ENCODE measurements at regions not wholly inside any gene's neighbourhood (a gene's known extent, or its start where the extent isn't known, plus 50 kb on each side); places are given as distances from the start of the nearest gene placed in this dataset.

- Histone ChIP-seq H3K4me3 (ENCODE audit: insufficient read length, low read depth) (no peak overlapping the region), H3K36me3 (ENCODE audit: insufficient read depth, insufficient read length, low read length) (peaks cover 2% of the 10 kb centered on the region), H3K4me1 (ENCODE audit: insufficient read depth, insufficient read length) (no peaks in the 10 kb centered on the region), H3K9me3 (ENCODE audit: insufficient read depth, low read length) (no peaks in the 10 kb centered on the region), H3K27me3 (ENCODE audit: insufficient read depth, insufficient read length) (no peaks in the 10 kb centered on the region), H3K9ac (ENCODE audit: insufficient read length, low read depth) (no peak overlapping the region)
- DNase-seq (ENCODE audit: low read depth, low spot score) = no peak
- TF ChIP-seq ZNF274 (IDR thresholded peaks at IDR 0.05; ENCODE audit: low read depth, low read length) (no peak), YY1 (IDR thresholded peaks at IDR 0.05; ENCODE audit: insufficient read depth, insufficient read length) (no peak), SUZ12 (IDR thresholded peaks at IDR 0.05; ENCODE audit: extremely low read depth, insufficient read depth, insufficient read length) (no peak)
Observed at GRCh38 chr6:56752534-56752933, 109.8 kb upstream of the DST start.

GRCh38 chr6:56752009-56752408 lies 109.3 kb upstream of the DST start:
- Histone ChIP-seq H3K27me3 (ENCODE audit: insufficient read depth, insufficient read length) (no peaks in the 10 kb centered on the region), H3K9me3 (ENCODE audit: insufficient read depth, low read length) (no peaks in the 10 kb centered on the region), H3K36me3 (ENCODE audit: insufficient read depth, insufficient read length, low read length) (peaks cover 2% of the 10 kb centered on the region), H3K4me3 (ENCODE audit: insufficient read length, low read depth) (no peak overlapping the region), H3K4me1 (ENCODE audit: insufficient read depth, insufficient read length) (no peaks in the 10 kb centered on the region), H3K9ac (ENCODE audit: insufficient read length, low read depth) (no peak overlapping the region)
- DNase-seq (ENCODE audit: low read depth, low spot score) = no peak
- TF ChIP-seq ZNF274 (IDR thresholded peaks at IDR 0.05; ENCODE audit: low read depth, low read length) (no peak), SUZ12 (IDR thresholded peaks at IDR 0.05; ENCODE audit: extremely low read depth, insufficient read depth, insufficient read length) (no peak), YY1 (IDR thresholded peaks at IDR 0.05; ENCODE audit: insufficient read depth, insufficient read length) (no peak)

GRCh38 chr6:56751604-56752003 lies 108.9 kb upstream of the DST start:
- TF ChIP-seq YY1 (IDR thresholded peaks at IDR 0.05; ENCODE audit: insufficient read depth, insufficient read length) (no peak), SUZ12 (IDR thresholded peaks at IDR 0.05; ENCODE audit: extremely low read depth, insufficient read depth, insufficient read length) (no peak), ZNF274 (IDR thresholded peaks at IDR 0.05; ENCODE audit: low read depth, low read length) (no peak)
- Histone ChIP-seq H3K4me3 (ENCODE audit: insufficient read length, low read depth) (no peak overlapping the region), H3K9me3 (ENCODE audit: insufficient read depth, low read length) (no peaks in the 10 kb centered on the region), H3K27me3 (ENCODE audit: insufficient read depth, insufficient read length) (no peaks in the 10 kb centered on the region), H3K9ac (ENCODE audit: insufficient read length, low read depth) (no peak overlapping the region), H3K36me3 (ENCODE audit: insufficient read depth, insufficient read length, low read length) (peaks cover 2% of the 10 kb centered on the region), H3K4me1 (ENCODE audit: insufficient read depth, insufficient read length) (no peaks in the 10 kb centered on the region)
- no peak for DNase-seq (ENCODE audit: low read depth, low spot score)

GRCh38 chr6:56750686-56751085 lies 108.0 kb upstream of the DST start:
- no peaks in the 10 kb centered on the region for H3K4me1 ChIP-seq (ENCODE audit: insufficient read depth, insufficient read length)
- TF ChIP-seq YY1 (IDR thresholded peaks at IDR 0.05; ENCODE audit: insufficient read depth, insufficient read length) = no peak
- TF ChIP-seq SUZ12 (IDR thresholded peaks at IDR 0.05; ENCODE audit: extremely low read depth, insufficient read depth, insufficient read length) = no peak

GRCh38 chr6:56749632-56750151 lies 107.0 kb upstream of the DST start:
- Histone ChIP-seq H3K9ac (ENCODE audit: insufficient read length, low read depth) (no peak overlapping the region), H3K4me3 (ENCODE audit: insufficient read length, low read depth) (no peak overlapping the region), H3K36me3 (ENCODE audit: insufficient read depth, insufficient read length, low read length) (no peaks in the 10 kb centered on the region), H3K27me3 (ENCODE audit: insufficient read depth, insufficient read length) (no peaks in the 10 kb centered on the region), H3K9me3 (ENCODE audit: insufficient read depth, low read length) (no peaks in the 10 kb centered on the region), H3K4me1 (ENCODE audit: insufficient read depth, insufficient read length) (no peaks in the 10 kb centered on the region)
- no peak for DNase-seq (ENCODE audit: low read depth, low spot score)
- TF ChIP-seq ZNF274 (IDR thresholded peaks at IDR 0.05; ENCODE audit: low read depth, low read length) (no peak), SUZ12 (IDR thresholded peaks at IDR 0.05; ENCODE audit: extremely low read depth, insufficient read depth, insufficient read length) (no peak)

More at GRCh38 chr6:56750686-56751085, 108.0 kb upstream of the DST start:
- Histone ChIP-seq H3K9ac (ENCODE audit: insufficient read length, low read depth) (no peak overlapping the region), H3K27me3 (ENCODE audit: insufficient read depth, insufficient read length) (no peaks in the 10 kb centered on the region), H3K9me3 (ENCODE audit: insufficient read depth, low read length) (no peaks in the 10 kb centered on the region), H3K36me3 (ENCODE audit: insufficient read depth, insufficient read length, low read length) (no peaks in the 10 kb centered on the region), H3K4me3 (ENCODE audit: insufficient read length, low read depth) (no peak overlapping the region)
- DNase-seq (ENCODE audit: low read depth, low spot score) = no peak

GRCh38 chr6:56746767-56747504 lies 104.2 kb upstream of the DST start:
- H3K4me3 ChIP-seq (ENCODE audit: insufficient read length, low read depth) = no peak overlapping the region
- no peak for DNase-seq (ENCODE audit: low read depth, low spot score)
- H3K27me3 ChIP-seq (ENCODE audit: insufficient read depth, insufficient read length) = no peaks in the 10 kb centered on the region
- TF ChIP-seq ZNF274 (IDR thresholded peaks at IDR 0.05; ENCODE audit: low read depth, low read length) = no peak
- no peak for TF ChIP-seq YY1 (IDR thresholded peaks at IDR 0.05; ENCODE audit: insufficient read depth, insufficient read length)
- no peak for TF ChIP-seq SUZ12 (IDR thresholded peaks at IDR 0.05; ENCODE audit: extremely low read depth, insufficient read depth, insufficient read length)
- no peak overlapping the region for H3K9ac ChIP-seq (ENCODE audit: insufficient read length, low read depth)
- H3K9me3 ChIP-seq (ENCODE audit: insufficient read depth, low read length) = no peaks in the 10 kb centered on the region
- no peaks in the 10 kb centered on the region for H3K36me3 ChIP-seq (ENCODE audit: insufficient read depth, insufficient read length, low read length)
- no peaks in the 10 kb centered on the region for H3K4me1 ChIP-seq (ENCODE audit: insufficient read depth, insufficient read length)

- no peak for TF ChIP-seq ZNF274 (IDR thresholded peaks at IDR 0.05; ENCODE audit: low read depth, low read length)
- no peaks in the 10 kb centered on the region for H3K4me1 ChIP-seq (ENCODE audit: insufficient read depth, insufficient read length)
- H3K9ac ChIP-seq (ENCODE audit: insufficient read length, low read depth) = no peak overlapping the region
- no peak for DNase-seq (ENCODE audit: low read depth, low spot score)
- no peaks in the 10 kb centered on the region for H3K36me3 ChIP-seq (ENCODE audit: insufficient read depth, insufficient read length, low read length)
- no peak overlapping the region for H3K4me3 ChIP-seq (ENCODE audit: insufficient read length, low read depth)
- no peaks in the 10 kb centered on the region for H3K27me3 ChIP-seq (ENCODE audit: insufficient read depth, insufficient read length)
- no peaks in the 10 kb centered on the region for H3K9me3 ChIP-seq (ENCODE audit: insufficient read depth, low read length)
Observed at GRCh38 chr6:56745971-56746370, 103.3 kb upstream of the DST start.

All from NT2/D1 (cell line).